Kidney (tissue), 13 donors: ENCODE measurements at regions not wholly inside any gene's neighbourhood (a gene's known extent, or its start where the extent isn't known, plus 50 kb on each side); places are given as distances from the start of the nearest gene placed in this dataset.
A peak's percentile ranks its signal among the peaks of the same experiment; 100 is the strongest.
"Not testable (repeated sequence)": the region's sequence is repeated elsewhere in the genome, so short reads cannot be mapped to it uniquely, and the experiment has no call there.

Source experiments
- DNase-seq, 5 donors: peaks; one replicate each; pipeline ENCODE4 v3.0.0-alpha.2; 2013 to 2020
- FAIRE-seq: peaks from 2 replicates; lab custom pipeline; 2012; peaks lifted over from hg19 to GRCh38; lab: Jason Lieb, UNC
- H3K27ac ChIP-seq, 2 donors: one replicate each; pipeline ENCODE4 v1.7.0; 2013; ENCODE audit warnings: low read depth in 2 of 2, low read length in 2 of 2, inconsistent platforms in 1 of 2
- H3K27me3 ChIP-seq: one replicate; pipeline ENCODE4 v1.7.1; 2013; ENCODE audit warnings: low read length, inconsistent platforms; ENCODE audit not compliant: control insufficient read depth, insufficient read depth
- H3K36me3 ChIP-seq, 3 donors: one replicate each; pipeline versions ENCODE4 v1.7.0 to v1.7.1; 2013; ENCODE audit warnings: low read length in 3 of 3, control low read depth in 1 of 3, inconsistent platforms in 1 of 3; ENCODE audit not compliant: insufficient read depth in 3 of 3, control insufficient read depth in 2 of 3
- H3K4me1 ChIP-seq, 3 donors: one replicate each; pipeline versions ENCODE4 v1.7.0 to v1.7.1; 2013; ENCODE audit warnings: low read length in 3 of 3, inconsistent platforms in 1 of 3, low read depth in 1 of 3; ENCODE audit not compliant: control insufficient read depth in 2 of 3, insufficient read depth in 2 of 3
- H3K4me3 ChIP-seq, 3 donors: one replicate each; pipeline versions ENCODE4 v1.7.0 to v1.8.1; 2013; ENCODE audit warnings: low read length in 3 of 3, control low read depth in 1 of 3, inconsistent platforms in 1 of 3
- H3K9ac ChIP-seq, 3 donors: one replicate each; pipeline versions ENCODE4 v1.7.0 to v1.7.1; 2013; ENCODE audit warnings: low read length in 3 of 3, control low read depth in 1 of 3, inconsistent platforms in 1 of 3
- H3K9me3 ChIP-seq, 3 donors: one replicate each; pipeline versions ENCODE4 v1.7.0 to v1.7.1; 2013; ENCODE audit warnings: low read length in 3 of 3, control low read depth in 1 of 3, inconsistent platforms in 1 of 3; ENCODE audit not compliant: control insufficient read depth in 2 of 3, insufficient read depth in 1 of 3
- CTCF ChIP-seq: IDR thresholded peaks from 3 replicates; pipeline ENCODE4 v1.5.1; 2012; ENCODE audit warnings: mild to moderate bottlenecking, moderate library complexity, borderline replicate concordance; ENCODE audit not compliant: insufficient read depth; ENCODE audit errors: extremely low read depth
- intact Hi-C: fragments of 100-400 bp; cut with DNase I; formaldehyde crosslinking; loops from one replicate; pipeline ENCODE4 v1.11.1; 2022
- donor health status: control.
- donor health status: control.
- donor health status: control.
- donor health status: control.
- donor health status: control.
- donor health status: DM: yes; HTN: yes; CAD: no.
- donor health status: Normal renal cell carcinoma (clear cell type).

GRCh38 chr6:44020664-44021425 lies 106.4 kb downstream of the MRPL14 start:
- TF ChIP-seq CTCF = no peak
- H3K9me3 ChIP-seq = no peaks in the 10 kb centered on the region
- no peaks in the 10 kb centered on the region for H3K27me3 ChIP-seq
- intact Hi-C loops = no loop called here
- H3K4me3 ChIP-seq = no peak overlapping the region
- no peak overlapping the region for H3K27ac ChIP-seq
- H3K36me3 ChIP-seq = no peaks in the 10 kb centered on the region
- no peaks in the 10 kb centered on the region for H3K4me1 ChIP-seq
- no peak overlapping the region for H3K9ac ChIP-seq
- DNase-seq = peak in 1 of 5 donors; percentile 14
- FAIRE-seq = no peak

GRCh38 chr6:44020148-44020547 lies 107.1 kb downstream of the MRPL14 start:
- Histone ChIP-seq H3K27ac (no peak overlapping the region), H3K36me3 (no peaks in the 10 kb centered on the region), H3K4me3 (no peak overlapping the region), H3K9ac (no peak overlapping the region), H3K27me3 (no peaks in the 10 kb centered on the region), H3K9me3 (no peaks in the 10 kb centered on the region), H3K4me1 (no peaks in the 10 kb centered on the region)
- no peak for TF ChIP-seq CTCF
- no peak for FAIRE-seq
- DNase-seq = peak in 3 of 5 donors; percentile 4 to 67 (median 11)
- intact Hi-C loops = no loop called here

DNA sequence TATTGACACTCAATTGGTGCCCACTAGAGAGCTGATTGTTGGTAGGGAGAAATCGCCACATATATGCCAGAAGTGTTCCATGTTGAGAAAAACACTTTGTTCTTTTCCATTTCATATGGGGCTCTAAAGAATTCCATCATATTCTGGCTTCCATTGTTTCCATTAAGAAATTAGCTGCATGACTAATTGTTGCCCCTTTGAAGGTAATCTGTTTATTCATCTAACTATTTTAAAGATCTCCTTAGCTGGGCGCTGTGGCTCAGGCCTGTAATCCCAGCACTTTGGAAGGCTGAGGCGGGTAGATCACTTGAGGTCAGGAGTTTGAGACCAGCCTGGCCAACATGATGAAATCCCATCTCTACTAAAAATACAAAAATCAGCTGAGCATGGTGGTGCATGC lies 109.9 kb downstream of the MRPL14 start:
- H3K27me3 ChIP-seq, intact Hi-C loops, H3K9ac ChIP-seq, DNase-seq, H3K9me3 ChIP-seq, H3K36me3 ChIP-seq, FAIRE-seq, H3K4me1 ChIP-seq, H3K27ac ChIP-seq, H3K4me3 ChIP-seq: not testable (repeated sequence)

- H3K36me3 ChIP-seq = no peaks in the 10 kb centered on the region
- no peak for TF ChIP-seq CTCF
- no peak overlapping the region for H3K9ac ChIP-seq
- H3K27me3 ChIP-seq = no peaks in the 10 kb centered on the region
- FAIRE-seq = no peak
- H3K4me1 ChIP-seq = peaks cover 0 to 1% (median 0%) of the 10 kb centered on the region in 3 donors
- peak in 2 of 5 donors; percentile 17 to 20 for DNase-seq
- intact Hi-C loops = no loop called here
- no peaks in the 10 kb centered on the region for H3K9me3 ChIP-seq
- H3K27ac ChIP-seq = no peak overlapping the region
- H3K4me3 ChIP-seq = no peak overlapping the region
These were observed 111.0 kb downstream of the MRPL14 start for GRCh38 chr6:44016131-44016870.
